Upper lobe of left lung (tissue), 6 donors: ENCODE measurements at regions not wholly inside any gene's neighbourhood (a gene's known extent, or its start where the extent isn't known, plus 50 kb on each side); places are given as distances from the start of the nearest gene placed in this dataset.

ENCODE experiments used
- ATAC-seq, 2 donors: fragments of 200-7000 bp; cut with Tn5 transposase; one replicate each; pipeline ENCODE4 v1.9.1; 2022; ENCODE audit warnings: mild to moderate bottlenecking in 2 of 2, moderate library complexity in 2 of 2; ENCODE audit not compliant: low FRiP score in 2 of 2
- DNase-seq, 2 donors: peaks; one replicate each; pipeline ENCODE4 v3.0.0-alpha.2; 2019 to 2020
- H3K27ac ChIP-seq, 4 donors: fragments of 200-600 bp; sonication (generic); one replicate each; pipeline ENCODE4 v1.5.1; 2016 to 2019
- H3K27me3 ChIP-seq, 4 donors: fragments of 200-600 bp; sonication (generic); one replicate each; pipeline ENCODE4 v1.5.1; 2017 to 2019
- H3K36me3 ChIP-seq, 4 donors: fragments of 200-600 bp; sonication (generic); one replicate each; pipeline ENCODE4 v1.5.1; 2016 to 2019
- H3K4me1 ChIP-seq, 4 donors: fragments of 200-600 bp; sonication (generic); one replicate each; pipeline ENCODE4 v1.5.1; 2018 to 2019
- H3K4me3 ChIP-seq, 4 donors: fragments of 200-600 bp; sonication (generic); one replicate each; pipeline ENCODE4 v1.5.1; 2017 to 2019; ENCODE audit warnings: mild to moderate bottlenecking in 2 of 4, moderate library complexity in 1 of 4
- H3K9me3 ChIP-seq, 4 donors: fragments of 200-600 bp; sonication (generic); one replicate each; pipeline ENCODE4 v1.5.1; 2018 to 2019
- EP300 ChIP-seq, 4 donors: sonication (generic); formaldehyde crosslinking; IDR thresholded peaks; one replicate each; pipeline ENCODE4 v1.5.1; 2017; ENCODE audit warnings: antibody characterized with exemption in 4 of 4, control low read depth in 2 of 4
- POLR2A ChIP-seq, 4 donors: fragments of 450-650 bp; IDR thresholded peaks; one replicate each; pipeline ENCODE4 v1.5.1; 2016 to 2017; ENCODE audit warnings: antibody characterized with exemption in 4 of 4, mild to moderate bottlenecking in 2 of 4
- POLR2AphosphoS5 ChIP-seq, 2 donors: sonication (generic); formaldehyde crosslinking; IDR thresholded peaks; one replicate each; pipeline ENCODE4 v1.5.1; 2017; ENCODE audit warnings: antibody characterized with exemption in 2 of 2
- WGBS, 2 donors: methylation state at CpG; one replicate each; pipeline ENCODE4 v1.1.5; 2017 to 2018; 5-methylcytosine and 5-hydroxymethylcytosine counted together
- TF ChIP-seq, protein P1 (sequence below), 6 experiments: fragments of 450-650 bp in 4 of 6; fragments of 200-600 bp in 2 of 6; sonication (generic) in 2 of 6; IDR thresholded peaks; one replicate each; pipeline ENCODE4 v1.5.1; 2016 to 2019; ENCODE audit warnings: antibody characterized with exemption in 6 of 6
- donor health status: DM: no; HTN: no; CAD: no; lungs with moderate emphysema.
- donor health status: DM: no; HTN: yes; CAD: no; lungs with severe emphysema.

DNA sequence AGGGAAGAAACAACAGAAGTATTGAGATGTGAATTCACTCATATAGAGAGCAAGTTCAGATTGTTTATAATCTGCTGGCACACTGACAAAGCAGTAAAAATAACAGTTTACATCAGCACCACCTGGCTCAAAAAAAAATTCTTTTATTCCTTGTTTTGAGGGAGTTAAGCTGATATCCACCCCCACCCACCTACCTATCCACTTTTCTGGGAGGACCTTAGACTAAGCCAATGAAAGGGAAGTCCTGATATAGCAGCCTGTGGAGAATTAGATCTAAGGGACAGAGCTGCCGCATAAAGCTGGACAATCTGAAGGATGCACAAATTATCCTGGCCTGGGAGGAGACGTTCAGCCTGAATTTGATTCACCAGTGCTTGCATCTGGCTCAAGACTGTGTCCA lies 264.5 kb downstream of the RCHY1 start:
- H3K27ac ChIP-seq, result no peak overlapping the region
- no peaks in the 10 kb centered on the region for H3K27me3 ChIP-seq
- ATAC-seq, result no peak
- 76 to 87% methylated on average over 2 of the region's 2 CpGs for WGBS, 2 donors
- H3K9me3 ChIP-seq, result no peaks in the 10 kb centered on the region
- no peak overlapping the region for H3K4me3 ChIP-seq
- H3K4me1 ChIP-seq, result peaks cover 0 to 7% (median 0%) of the 10 kb centered on the region in 4 donors
- no peaks in the 10 kb centered on the region for H3K36me3 ChIP-seq
- no peak for DNase-seq
- TF ChIP-seq POLR2AphosphoS5 (IDR thresholded peaks at IDR 0.05), result no peak
- TF ChIP-seq EP300 (IDR thresholded peaks at IDR 0.05), result no peak
- TF ChIP-seq, protein P1, sequence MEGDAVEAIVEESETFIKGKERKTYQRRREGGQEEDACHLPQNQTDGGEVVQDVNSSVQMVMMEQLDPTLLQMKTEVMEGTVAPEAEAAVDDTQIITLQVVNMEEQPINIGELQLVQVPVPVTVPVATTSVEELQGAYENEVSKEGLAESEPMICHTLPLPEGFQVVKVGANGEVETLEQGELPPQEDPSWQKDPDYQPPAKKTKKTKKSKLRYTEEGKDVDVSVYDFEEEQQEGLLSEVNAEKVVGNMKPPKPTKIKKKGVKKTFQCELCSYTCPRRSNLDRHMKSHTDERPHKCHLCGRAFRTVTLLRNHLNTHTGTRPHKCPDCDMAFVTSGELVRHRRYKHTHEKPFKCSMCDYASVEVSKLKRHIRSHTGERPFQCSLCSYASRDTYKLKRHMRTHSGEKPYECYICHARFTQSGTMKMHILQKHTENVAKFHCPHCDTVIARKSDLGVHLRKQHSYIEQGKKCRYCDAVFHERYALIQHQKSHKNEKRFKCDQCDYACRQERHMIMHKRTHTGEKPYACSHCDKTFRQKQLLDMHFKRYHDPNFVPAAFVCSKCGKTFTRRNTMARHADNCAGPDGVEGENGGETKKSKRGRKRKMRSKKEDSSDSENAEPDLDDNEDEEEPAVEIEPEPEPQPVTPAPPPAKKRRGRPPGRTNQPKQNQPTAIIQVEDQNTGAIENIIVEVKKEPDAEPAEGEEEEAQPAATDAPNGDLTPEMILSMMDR (IDR thresholded peaks at IDR 0.05), result no peak
- TF ChIP-seq POLR2A (IDR thresholded peaks at IDR 0.05), result no peak

DNA sequence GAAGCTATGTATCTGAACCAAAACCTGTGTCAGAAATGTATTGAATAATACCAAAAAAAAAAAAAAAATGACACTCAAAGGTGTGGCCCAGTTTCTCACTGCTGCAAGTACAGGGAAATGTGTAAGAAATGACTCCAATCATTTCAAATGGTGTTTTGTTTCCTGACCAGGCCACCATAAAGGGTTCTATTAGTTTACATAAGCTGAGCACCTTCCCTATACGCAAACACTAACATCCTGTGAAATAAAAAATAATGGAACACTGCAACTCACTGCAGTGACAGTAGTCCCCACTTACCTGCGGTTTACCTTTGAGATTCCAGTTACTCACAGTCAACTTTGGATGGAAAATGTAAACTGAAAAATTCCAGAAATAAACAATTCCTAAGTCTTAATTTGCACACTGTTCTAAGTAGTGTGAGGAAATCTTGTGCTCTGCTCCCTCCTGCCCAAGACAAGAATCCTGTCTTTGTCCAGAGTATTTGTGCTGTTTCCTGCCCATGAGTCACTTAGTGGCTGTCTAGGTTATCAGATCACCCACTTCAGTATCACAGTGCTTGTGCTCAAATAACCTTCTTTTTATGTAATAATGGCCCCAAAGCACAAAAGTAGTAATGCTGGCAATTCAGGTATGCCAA lies 265.3 kb downstream of the RCHY1 start:
- 24 to 45% methylated on average over 2 of the region's 2 CpGs for WGBS, 2 donors

DNA sequence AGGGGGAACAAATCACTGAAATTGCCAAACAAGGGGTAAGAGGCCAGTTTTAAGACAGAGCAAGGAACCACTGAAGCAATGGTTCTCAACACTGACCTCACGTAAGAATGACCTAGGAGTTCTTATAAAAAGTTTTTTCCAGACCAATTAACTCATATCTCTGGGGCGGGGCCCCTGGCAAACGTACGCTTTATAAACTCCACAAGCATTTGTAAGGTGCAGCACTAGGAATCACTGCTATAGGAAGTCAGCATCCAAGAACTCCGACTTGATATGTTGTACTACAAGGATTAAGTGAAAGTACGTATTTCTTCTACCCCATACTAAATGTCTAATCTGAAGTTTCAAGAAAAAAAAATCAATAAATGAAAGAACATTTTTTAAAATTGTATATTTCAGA lies 269.9 kb downstream of the RCHY1 start:
- Histone ChIP-seq H3K4me1 (peaks cover 0 to 5% (median 0%) of the 10 kb centered on the region in 4 donors), H3K36me3 (no peaks in the 10 kb centered on the region), H3K27ac (no peak overlapping the region), H3K4me3 (no peak overlapping the region), H3K27me3 (no peaks in the 10 kb centered on the region), H3K9me3 (no peaks in the 10 kb centered on the region)
- WGBS, 2 donors, result 91 to 93% methylated on average over 6 of the region's 6 CpGs
- TF ChIP-seq, protein P1 (IDR thresholded peaks at IDR 0.05), result no peak
- no peak for TF ChIP-seq EP300 (IDR thresholded peaks at IDR 0.05)
- TF ChIP-seq POLR2A (IDR thresholded peaks at IDR 0.05), result no peak
- TF ChIP-seq POLR2AphosphoS5 (IDR thresholded peaks at IDR 0.05), result no peak
- no peak for DNase-seq
- no peak for ATAC-seq

More for the DNA sequence above, 265.3 kb downstream of the RCHY1 start:
- DNase-seq (no peak), ATAC-seq (no peak)
- H3K27me3 ChIP-seq, result no peaks in the 10 kb centered on the region
- H3K4me3 ChIP-seq, result no peak overlapping the region
- no peak overlapping the region for H3K27ac ChIP-seq
- TF ChIP-seq, protein P1 (IDR thresholded peaks at IDR 0.05), result no peak
- TF ChIP-seq EP300 (IDR thresholded peaks at IDR 0.05), result no peak
- no peak for TF ChIP-seq POLR2A (IDR thresholded peaks at IDR 0.05)
- no peak for TF ChIP-seq POLR2AphosphoS5 (IDR thresholded peaks at IDR 0.05)
- no peaks in the 10 kb centered on the region for H3K9me3 ChIP-seq
- peaks cover 0 to 7% (median 0%) of the 10 kb centered on the region in 4 donors for H3K4me1 ChIP-seq
- H3K36me3 ChIP-seq, result no peaks in the 10 kb centered on the region

DNA sequence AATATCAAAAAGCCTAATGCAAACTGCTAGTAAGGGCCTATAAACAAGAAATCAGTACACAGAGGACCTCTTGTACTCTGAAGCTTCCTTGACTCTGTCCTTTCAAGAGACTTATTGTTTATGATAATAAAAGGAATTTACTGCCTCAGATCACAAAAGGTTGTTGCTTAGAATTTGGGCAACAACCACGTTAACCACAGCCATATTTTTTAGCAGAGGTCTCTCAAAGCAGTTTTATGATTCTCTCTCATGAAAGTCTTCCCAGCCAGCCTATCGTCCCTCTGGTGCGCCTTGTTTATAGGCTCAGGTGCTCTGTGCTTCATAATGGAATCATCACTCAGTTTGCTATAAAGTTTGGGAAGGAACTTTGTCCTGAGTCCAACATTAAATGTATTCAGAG lies 270.6 kb downstream of the RCHY1 start:
- H3K4me3 ChIP-seq, result no peak overlapping the region
- H3K9me3 ChIP-seq, result no peaks in the 10 kb centered on the region
- H3K27ac ChIP-seq, result no peak overlapping the region
- 73 to 74% methylated on average over 3 of the region's 3 CpGs for whole genome bisulfite sequencing, 2 donors
- TF ChIP-seq POLR2A (IDR thresholded peaks at IDR 0.05), result no peak
- TF ChIP-seq EP300 (IDR thresholded peaks at IDR 0.05), result no peak
- TF ChIP-seq, protein P1 (IDR thresholded peaks at IDR 0.05), result no peak
- TF ChIP-seq POLR2AphosphoS5 (IDR thresholded peaks at IDR 0.05), result no peak
- H3K36me3 ChIP-seq, result no peaks in the 10 kb centered on the region
- DNase-seq (no peak), ATAC-seq (no peak)
- H3K27me3 ChIP-seq, result no peaks in the 10 kb centered on the region
- no peaks in the 10 kb centered on the region for H3K4me1 ChIP-seq

DNA sequence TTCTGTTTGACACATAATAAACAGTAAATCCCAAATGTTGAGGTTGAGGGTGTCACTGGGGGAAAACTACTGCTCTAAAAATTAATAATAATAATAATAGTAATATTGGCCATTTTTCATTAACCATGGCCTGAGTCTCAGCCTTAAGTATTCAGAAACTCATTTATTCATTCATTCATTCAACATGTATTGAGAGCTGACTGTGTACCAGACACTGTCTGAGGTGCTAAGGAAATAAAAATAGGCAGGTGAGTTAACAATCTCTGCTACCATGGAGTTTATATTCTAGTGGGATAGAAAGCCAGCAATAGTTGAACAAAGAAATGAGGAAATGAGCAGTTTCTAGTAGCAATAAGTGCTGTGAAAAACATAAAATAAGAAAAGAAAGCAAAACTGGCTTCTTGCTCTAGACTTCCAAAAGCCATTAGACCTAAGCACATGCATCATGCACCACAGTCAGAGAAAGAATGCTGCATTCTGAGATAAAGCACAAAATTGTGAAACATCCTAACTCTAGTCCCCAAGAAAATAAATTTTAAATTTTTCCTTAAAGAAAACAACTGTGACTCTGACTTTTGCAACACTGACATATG lies 278.7 kb downstream of the RCHY1 start:
- TF ChIP-seq POLR2AphosphoS5 (IDR thresholded peaks at IDR 0.05), result no peak
- TF ChIP-seq, protein P1 (IDR thresholded peaks at IDR 0.05), result no peak
- no peak for TF ChIP-seq POLR2A (IDR thresholded peaks at IDR 0.05)
- TF ChIP-seq EP300 (IDR thresholded peaks at IDR 0.05), result no peak
- no peak for ATAC-seq
- no peaks in the 10 kb centered on the region for H3K4me1 ChIP-seq
- no peak overlapping the region for H3K27ac ChIP-seq
- H3K27me3 ChIP-seq, result no peaks in the 10 kb centered on the region
- no peak overlapping the region for H3K4me3 ChIP-seq
- DNase-seq, result no peak
- H3K36me3 ChIP-seq, result no peaks in the 10 kb centered on the region
- no peaks in the 10 kb centered on the region for H3K9me3 ChIP-seq
